HepG2 (cell line): ENCODE measurements at regions not wholly inside any gene's neighbourhood (a gene's known extent, or its start where the extent isn't known, plus 50 kb on each side); places are given as distances from the start of the nearest gene placed in this dataset.

ENCODE experiments used
- ATAC-seq: fragments of 200-7000 bp; cut with Tn5 transposase; 3 replicates; pipeline ENCODE4 v1.9.1; 2020; ENCODE audit warnings: mild to moderate bottlenecking, moderate library complexity
- BruUV-seq: library from RNA; stranded (reverse); fragments of 400-500 nt; replicated peaks from 2 replicates; lab custom pipeline; 2021; lab: Mats Ljungman, UMichigan
- CTCF ChIA-PET: fragments of 300-600 bp; formaldehyde crosslinking; extraction: SDS; loops from one replicate; lab custom pipeline; 2021; ENCODE audit warnings: low total read pairs, inconsistent platforms, low intra/inter-chr PET ratio; lab: Yijun Ruan, JAX
- POLR2A ChIA-PET: fragments of 350-600 bp; sonication (Branson Sonifier 250); formaldehyde crosslinking; loops from one replicate; lab custom pipeline; 2020; ENCODE audit warnings: antibody characterized with exemption, inconsistent platforms; lab: Yijun Ruan, JAX
- DNase-seq: peaks from one replicate; pipeline ENCODE4 v3.0.0-alpha.2; 2015; ENCODE audit warnings: low spot score
- FAIRE-seq: peaks from 3 replicates; lab custom pipeline; 2011; peaks lifted over from hg19 to GRCh38; lab: Jason Lieb, UNC
- H2AFZ ChIP-seq: one replicate; pipeline ENCODE4 v1.6.1; 2011; ENCODE audit warnings: low read length, inconsistent platforms
- H3K27ac ChIP-seq: fragments of 300-600 bp; 3 replicates; pipeline ENCODE4 v1.8.0; 2011; ENCODE audit warnings: mixed run types, mild to moderate bottlenecking, mixed read lengths, low read length, inconsistent platforms; ENCODE audit not compliant: insufficient read depth; ENCODE audit errors: extremely low read length
- H3K27me3 ChIP-seq, 2 experiments: fragments of 200-600 bp in 1 of 2; 2 replicates in 1 of 2; 3 replicates in 1 of 2; pipeline versions ENCODE4 v1.6.0 to v1.8.0; 2011; ENCODE audit warnings: low read length in 2 of 2, mild to moderate bottlenecking in 2 of 2, moderate library complexity in 2 of 2, inconsistent platforms in 1 of 2; ENCODE audit not compliant: insufficient read depth in 2 of 2, control insufficient read depth in 1 of 2
- H3K36me3 ChIP-seq, 2 experiments: fragments of 200-600 bp in 1 of 2; replicated peaks in 1 of 2; 2 replicates in 1 of 2; 3 replicates in 1 of 2; pipeline versions ENCODE4 v1.5.1 to v1.8.0; 2011; ENCODE audit warnings: low read length in 2 of 2, inconsistent platforms in 1 of 2; ENCODE audit not compliant: insufficient read depth in 2 of 2, control insufficient read depth in 1 of 2
- H3K4me1 ChIP-seq: 2 replicates; pipeline ENCODE4 v1.5.1; 2012; ENCODE audit warnings: low read length, inconsistent platforms; ENCODE audit not compliant: insufficient read depth
- H3K4me2 ChIP-seq: 2 replicates; pipeline ENCODE4 v1.6.0; 2011; ENCODE audit warnings: low read depth, low read length, inconsistent platforms
- H3K4me3 ChIP-seq, 3 experiments: fragments of 200-600 bp in 1 of 3; sonication (generic), shearing (Covaris generic) in 1 of 3; replicated peaks in 1 of 3; 2 replicates each; pipeline ENCODE4 v1.5.1; 2011 to 2016; ENCODE audit warnings: low read length in 3 of 3, inconsistent platforms in 2 of 3, low read depth in 2 of 3, mild to moderate bottlenecking in 2 of 3, control low read depth in 1 of 3, mixed read lengths in 1 of 3; ENCODE audit not compliant: insufficient read depth in 1 of 3
- H3K79me2 ChIP-seq: one replicate; pipeline ENCODE4 v1.6.1; 2011; ENCODE audit warnings: low read length, inconsistent platforms; ENCODE audit not compliant: insufficient read depth
- H3K9ac ChIP-seq: 2 replicates; pipeline ENCODE4 v1.6.0; 2011; ENCODE audit warnings: mild to moderate bottlenecking, low read depth, low read length, inconsistent platforms; ENCODE audit not compliant: insufficient read depth
- H3K9me3 ChIP-seq: 2 replicates; pipeline ENCODE4 v1.5.1; 2012; ENCODE audit warnings: mild to moderate bottlenecking, low read length
- H4K20me1 ChIP-seq: 2 replicates; pipeline ENCODE4 v1.6.0; 2011; ENCODE audit warnings: inconsistent platforms, mild to moderate bottlenecking, low read length, moderate library complexity; ENCODE audit not compliant: insufficient read depth
- AHR ChIP-seq: IDR thresholded peaks from 2 replicates; pipeline ENCODE4 v1.6.1; 2018; ENCODE audit warnings: missing genetic modification reagents, missing compliant biosample characterization
- CBX5 ChIP-seq: sonication (generic); formaldehyde crosslinking; IDR thresholded peaks from 2 replicates; pipeline ENCODE4 v1.4.0; 2020; ENCODE audit warnings: missing genetic modification reagents, borderline replicate concordance
- GATA4 ChIP-seq: sonication (generic); IDR thresholded peaks from 2 replicates; pipeline ENCODE4 v1.6.1; 2016; ENCODE audit warnings: antibody characterized with exemption, low read depth, borderline replicate concordance
- MEIS2 ChIP-seq: sonication (generic); formaldehyde crosslinking; IDR thresholded peaks from 2 replicates; pipeline ENCODE4 v1.9.0; 2021; ENCODE audit warnings: mild to moderate bottlenecking, missing genetic modification reagents
- PTBP1 ChIP-seq: fragments of 200-400 bp; formaldehyde crosslinking; IDR thresholded peaks from 2 replicates; pipeline ENCODE4 v1.6.1; 2018; ENCODE audit warnings: low read length, low read depth; ENCODE audit not compliant: poor library complexity, severe bottlenecking
- RFX5 ChIP-seq: IDR thresholded peaks from 2 replicates; pipeline ENCODE4 v1.6.1; 2011; ENCODE audit warnings: low read depth, low read length, improper control_type of control experiment
- ZNF484 ChIP-seq: sonication (generic); formaldehyde crosslinking; IDR thresholded peaks from 2 replicates; pipeline ENCODE4 v1.5.1; 2020; ENCODE audit warnings: mild to moderate bottlenecking, low read depth, missing genetic modification reagents, borderline replicate concordance
- ZNF616 ChIP-seq: sonication (generic); formaldehyde crosslinking; IDR thresholded peaks from 2 replicates; pipeline ENCODE4 v1.5.0; 2020; ENCODE audit warnings: low read depth, mild to moderate bottlenecking, missing genetic modification reagents
- WGBS: methylation state at CpG from one replicate; pipeline ENCODE4 v1.1.6; 2017; ENCODE audit warnings: low lambda C conversion rate; 5-methylcytosine and 5-hydroxymethylcytosine counted together
- in situ Hi-C: cut with HindIII; loops from 2 replicates; pipeline ENCODE4 v1.10.0; 2017; ENCODE audit warnings: low pct_unique_long_range_greater_than_20kb; ENCODE audit not compliant: extremely low pct_ligation_motif_present
- intact Hi-C: fragments of 100-400 bp; cut with micrococcal nuclease; formaldehyde crosslinking; loops from one replicate; pipeline ENCODE4 v1.10.0; 2022; ENCODE audit not compliant: unreplicated experiment

GRCh38 chr5:136538534-136538933 is 173.2 kb upstream of the TRPC7 start:
- Histone ChIP-seq H3K36me3 (no peaks in the 10 kb centered on the region), H2AFZ (no peak overlapping the region), H4K20me1 (no peaks in the 10 kb centered on the region), H3K4me2 (no peak overlapping the region), H3K4me1 (no peaks in the 10 kb centered on the region), H3K79me2 (no peaks in the 10 kb centered on the region), H3K9ac (no peak overlapping the region), H3K9me3 (no peaks in the 10 kb centered on the region), H3K27me3 (no peaks in the 10 kb centered on the region), H3K4me3 (no peak overlapping the region), H3K27ac (no peak overlapping the region)
- no peak for ATAC-seq
- intact Hi-C loops (no loop called here), in situ Hi-C loops (no loop called here)
- POLR2A ChIA-PET: no interaction called here
- no peak for FAIRE-seq
- no TSS peak for BruUV-seq
- TF ChIP-seq ZNF484 (CRISPR knock-in tag): no peak
- no peak for TF ChIP-seq PTBP1
- TF ChIP-seq CBX5 (CRISPR knock-in tag): no peak
- DNase-seq: no peak
- CTCF ChIA-PET: no interaction called here
- WGBS: 0% methylated on average over 2 of the region's 2 CpGs

GRCh38 chr5:136529081-136529480 is 163.7 kb upstream of the TRPC7 start:
- CTCF ChIA-PET: no interaction called here
- Histone ChIP-seq H3K27me3 (no peaks in the 10 kb centered on the region), H3K4me3 (no peak overlapping the region), H4K20me1 (no peaks in the 10 kb centered on the region), H3K79me2 (no peaks in the 10 kb centered on the region), H3K9me3 (no peaks in the 10 kb centered on the region), H3K9ac (no peak overlapping the region), H3K36me3 (no peaks in the 10 kb centered on the region), H3K4me2 (no peak overlapping the region), H3K27ac (no peak overlapping the region), H2AFZ (no peak overlapping the region), H3K4me1 (no peaks in the 10 kb centered on the region)
- intact Hi-C loops: no loop called here
- FAIRE-seq: no peak
- no peak for DNase-seq
- no peak for TF ChIP-seq ZNF616 (CRISPR knock-in tag)
- TF ChIP-seq MEIS2 (CRISPR knock-in tag): no peak
- no peak for TF ChIP-seq AHR
- no peak for TF ChIP-seq RFX5
- no peak for TF ChIP-seq GATA4
- ATAC-seq: no peak
- no TSS peak for BruUV-seq
- POLR2A ChIA-PET: no interaction called here
- in situ Hi-C loops: no loop called here
